SK-N-SH (cell line): ENCODE measurements at regions not wholly inside any gene's neighbourhood (a gene's known extent, or its start where the extent isn't known, plus 50 kb on each side); places are given as distances from the start of the nearest gene placed in this dataset.

ENCODE experiments used
- EZH2phosphoT487 ChIP-seq: fragments of 200-600 bp; sonication (generic); IDR thresholded peaks from 2 replicates; pipeline ENCODE4 v1.6.1; 2017; ENCODE audit warnings: low read depth, mixed run types, mild to moderate bottlenecking, antibody characterized with exemption, moderate library complexity, borderline replicate concordance
- GATA2 ChIP-seq: sonication (generic); formaldehyde crosslinking; IDR thresholded peaks from 2 replicates; pipeline ENCODE4 v1.5.0; 2020; ENCODE audit warnings: mild to moderate bottlenecking, missing genetic modification reagents
- JUND ChIP-seq: IDR thresholded peaks from 2 replicates; pipeline ENCODE4 v1.4.0; 2012
- NFIC ChIP-seq: IDR thresholded peaks from 2 replicates; pipeline ENCODE4 v1.4.0; 2012; ENCODE audit warnings: borderline replicate concordance
- POLR2AphosphoS5 ChIP-seq: IDR thresholded peaks from 2 replicates; pipeline ENCODE4 v1.6.1; 2012; ENCODE audit warnings: low read depth, low read length
- SMC3 ChIP-seq: IDR thresholded peaks from 2 replicates; pipeline ENCODE4 v1.6.1; 2012; ENCODE audit warnings: low read depth, low read length, improper control_type of control experiment
- YY1 ChIP-seq: IDR thresholded peaks from 2 replicates; pipeline ENCODE4 v1.4.0; 2012; ENCODE audit warnings: low read depth, mild to moderate bottlenecking
- TF ChIP-seq, protein P1 (sequence below): fragments of 200-600 bp; sonication (generic); IDR thresholded peaks from 2 replicates; pipeline ENCODE4 v1.6.1; 2017; ENCODE audit warnings: antibody characterized with exemption, mild to moderate bottlenecking, moderate library complexity
- TF ChIP-seq, protein P2 (sequence below): fragments of 150-350 bp; IDR thresholded peaks from 2 replicates; pipeline ENCODE4 v1.6.1; 2016; ENCODE audit warnings: mild to moderate bottlenecking, low read depth, low read length
- TF ChIP-seq, protein P3 (sequence below): IDR thresholded peaks from 2 replicates; pipeline ENCODE4 v1.4.0; 2012; ENCODE audit warnings: low read depth

GRCh38 chr11:81839016-81839415, 894.6 kb downstream of the FAM181B start:
- TF ChIP-seq JUND (no peak), GATA2 (CRISPR knock-in tag) (no peak), POLR2AphosphoS5 (no peak), NFIC (no peak), EZH2phosphoT487 (no peak), SMC3 (no peak), YY1 (no peak)
- TF ChIP-seq, protein P1, sequence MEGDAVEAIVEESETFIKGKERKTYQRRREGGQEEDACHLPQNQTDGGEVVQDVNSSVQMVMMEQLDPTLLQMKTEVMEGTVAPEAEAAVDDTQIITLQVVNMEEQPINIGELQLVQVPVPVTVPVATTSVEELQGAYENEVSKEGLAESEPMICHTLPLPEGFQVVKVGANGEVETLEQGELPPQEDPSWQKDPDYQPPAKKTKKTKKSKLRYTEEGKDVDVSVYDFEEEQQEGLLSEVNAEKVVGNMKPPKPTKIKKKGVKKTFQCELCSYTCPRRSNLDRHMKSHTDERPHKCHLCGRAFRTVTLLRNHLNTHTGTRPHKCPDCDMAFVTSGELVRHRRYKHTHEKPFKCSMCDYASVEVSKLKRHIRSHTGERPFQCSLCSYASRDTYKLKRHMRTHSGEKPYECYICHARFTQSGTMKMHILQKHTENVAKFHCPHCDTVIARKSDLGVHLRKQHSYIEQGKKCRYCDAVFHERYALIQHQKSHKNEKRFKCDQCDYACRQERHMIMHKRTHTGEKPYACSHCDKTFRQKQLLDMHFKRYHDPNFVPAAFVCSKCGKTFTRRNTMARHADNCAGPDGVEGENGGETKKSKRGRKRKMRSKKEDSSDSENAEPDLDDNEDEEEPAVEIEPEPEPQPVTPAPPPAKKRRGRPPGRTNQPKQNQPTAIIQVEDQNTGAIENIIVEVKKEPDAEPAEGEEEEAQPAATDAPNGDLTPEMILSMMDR, result no peak
- TF ChIP-seq, protein P2, sequence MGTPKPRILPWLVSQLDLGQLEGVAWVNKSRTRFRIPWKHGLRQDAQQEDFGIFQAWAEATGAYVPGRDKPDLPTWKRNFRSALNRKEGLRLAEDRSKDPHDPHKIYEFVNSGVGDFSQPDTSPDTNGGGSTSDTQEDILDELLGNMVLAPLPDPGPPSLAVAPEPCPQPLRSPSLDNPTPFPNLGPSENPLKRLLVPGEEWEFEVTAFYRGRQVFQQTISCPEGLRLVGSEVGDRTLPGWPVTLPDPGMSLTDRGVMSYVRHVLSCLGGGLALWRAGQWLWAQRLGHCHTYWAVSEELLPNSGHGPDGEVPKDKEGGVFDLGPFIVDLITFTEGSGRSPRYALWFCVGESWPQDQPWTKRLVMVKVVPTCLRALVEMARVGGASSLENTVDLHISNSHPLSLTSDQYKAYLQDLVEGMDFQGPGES, result no peak
- TF ChIP-seq, protein P3, sequence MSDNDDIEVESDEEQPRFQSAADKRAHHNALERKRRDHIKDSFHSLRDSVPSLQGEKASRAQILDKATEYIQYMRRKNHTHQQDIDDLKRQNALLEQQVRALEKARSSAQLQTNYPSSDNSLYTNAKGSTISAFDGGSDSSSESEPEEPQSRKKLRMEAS, result no peak
